WTC11 (cell line): ENCODE measurements at regions not wholly inside any gene's neighbourhood (a gene's known extent, or its start where the extent isn't known, plus 50 kb on each side); places are given as distances from the start of the nearest gene placed in this dataset.

Experiments
- ATAC-seq: fragments of 200-7000 bp; cut with Tn5 transposase; 2 replicates; pipeline ENCODE4 v1.10.0; 2021; ENCODE audit warnings: mild to moderate bottlenecking, moderate library complexity
- CTCF ChIA-PET: fragments of 300-600 bp; sonication (Branson Sonifier 250); formaldehyde crosslinking; loops from one replicate; lab custom pipeline; 2021; ENCODE audit warnings: antibody characterized with exemption; lab: Charles Lee
- POLR2A ChIA-PET: fragments of 350-600 bp; sonication (Branson Sonifier 250); formaldehyde crosslinking; loops from one replicate; lab custom pipeline; 2021; ENCODE audit warnings: antibody characterized with exemption; lab: Charles Lee
- DNase-seq: peaks from one replicate; pipeline ENCODE4 v3.0.0; 2021; ENCODE audit warnings: low spot score
- H3K27ac Mint-ChIP-seq: 2 replicates; pipeline ENCODE4 v1.8.0; 2021; ENCODE audit warnings: mixed read lengths
- H3K27me3 Mint-ChIP-seq: 2 replicates; pipeline ENCODE4 v1.8.0; 2021; ENCODE audit warnings: low read depth, mild to moderate bottlenecking, moderate library complexity, mixed read lengths
- H3K36me3 Mint-ChIP-seq: 2 replicates; pipeline ENCODE4 v1.8.0; 2021; ENCODE audit warnings: mixed read lengths
- H3K4me1 Mint-ChIP-seq: 2 replicates; pipeline ENCODE4 v1.8.0; 2022; ENCODE audit warnings: mixed read lengths
- H3K4me3 Mint-ChIP-seq: 2 replicates; pipeline ENCODE4 v1.8.0; 2021; ENCODE audit warnings: mild to moderate bottlenecking, moderate library complexity, mixed read lengths
- H3K9me3 Mint-ChIP-seq: 2 replicates; pipeline ENCODE4 v1.8.0; 2021; ENCODE audit warnings: mixed read lengths
- CREB1 ChIP-seq: sonication (generic); formaldehyde crosslinking; IDR thresholded peaks from 2 replicates; pipeline ENCODE4 v1.8.0; 2023; ENCODE audit warnings: mild to moderate bottlenecking, missing genetic modification reagents
- E2F5 ChIP-seq: sonication (generic); formaldehyde crosslinking; IDR thresholded peaks from 2 replicates; pipeline ENCODE4 v1.8.1; 2022; ENCODE audit warnings: mild to moderate bottlenecking, moderate library complexity, missing genetic modification reagents
- GTF2I ChIP-seq: fragments of 250-450 bp; sonication (Bioruptor Pico); conservative IDR thresholded peaks from 2 replicates; pipeline ENCODE4 v1.4.0; 2021; ENCODE audit warnings: mild to moderate bottlenecking
- NFE2L1 ChIP-seq: sonication (generic); formaldehyde crosslinking; IDR thresholded peaks from 2 replicates; pipeline ENCODE4 v1.8.1; 2023; ENCODE audit warnings: missing genetic modification reagents
- ZBTB43 ChIP-seq: sonication (generic); formaldehyde crosslinking; IDR thresholded peaks from 2 replicates; pipeline ENCODE4 v1.8.1; 2023; ENCODE audit warnings: mild to moderate bottlenecking, missing genetic modification reagents
- ZNF138 ChIP-seq: sonication (generic); formaldehyde crosslinking; conservative IDR thresholded peaks from 2 replicates; pipeline ENCODE4 v1.8.1; 2022; ENCODE audit warnings: mild to moderate bottlenecking, moderate library complexity, missing genetic modification reagents
- ZNF232 ChIP-seq: sonication (generic); formaldehyde crosslinking; IDR thresholded peaks from 2 replicates; pipeline ENCODE4 v1.8.0; 2022; ENCODE audit warnings: mild to moderate bottlenecking, missing genetic modification reagents
- ZNF317 ChIP-seq: sonication (generic); formaldehyde crosslinking; IDR thresholded peaks from 2 replicates; pipeline ENCODE4 v1.8.1; 2023; ENCODE audit warnings: low read depth, mild to moderate bottlenecking, moderate library complexity, missing genetic modification reagents, borderline replicate concordance
- ZNF396 ChIP-seq: fragments of 250-450 bp; sonication (Bioruptor Pico); IDR thresholded peaks from 2 replicates; pipeline ENCODE4 v1.8.0; 2021; ENCODE audit warnings: mild to moderate bottlenecking, moderate library complexity, borderline replicate concordance
- ZNF423 ChIP-seq: fragments of 250-450 bp; sonication (Bioruptor Pico); IDR thresholded peaks from 2 replicates; pipeline ENCODE4 v2.1.2; 2022; ENCODE audit warnings: mild to moderate bottlenecking, moderate library complexity
- ZNF425 ChIP-seq: fragments of 250-450 bp; sonication (Bioruptor Pico); conservative IDR thresholded peaks from 2 replicates; pipeline ENCODE4 v1.9.0; 2021; ENCODE audit warnings: mild to moderate bottlenecking
- TF ChIP-seq, protein P1 (sequence below): sonication (generic); formaldehyde crosslinking; IDR thresholded peaks from 2 replicates; pipeline ENCODE4 v1.8.1; 2022; ENCODE audit warnings: low read depth, mild to moderate bottlenecking, moderate library complexity, missing genetic modification reagents, borderline replicate concordance
- TF ChIP-seq, protein P2 (sequence below): sonication (generic); formaldehyde crosslinking; conservative IDR thresholded peaks from 2 replicates; pipeline ENCODE4 v1.8.1; 2022; ENCODE audit warnings: mild to moderate bottlenecking, missing genetic modification reagents
- TF ChIP-seq, protein P3 (sequence below): sonication (generic); formaldehyde crosslinking; IDR thresholded peaks from 2 replicates; pipeline ENCODE4 v1.8.0; 2022; ENCODE audit warnings: missing genetic modification reagents
- TF ChIP-seq, protein P4 (sequence below): sonication (generic); formaldehyde crosslinking; IDR thresholded peaks from 2 replicates; pipeline ENCODE4 v1.8.0; 2023; ENCODE audit warnings: missing genetic modification reagents, mild to moderate bottlenecking, borderline replicate concordance
- TF ChIP-seq, protein P5 (sequence below): fragments of 250-450 bp; sonication (Bioruptor Pico); IDR thresholded peaks from 2 replicates; pipeline ENCODE4 v1.9.0; 2021; ENCODE audit warnings: mild to moderate bottlenecking, borderline replicate concordance

GRCh38 chr6:112931832-112932231, 584.7 kb downstream of the RFPL4B start:
- DNase-seq (no peak), ATAC-seq (no peak)
- ChIA-PET CTCF (no interaction called here), POLR2A (no interaction called here)
- Mint-ChIP-seq H3K4me3 (no peak overlapping the region), H3K4me1 (peaks cover 13% of the 10 kb centered on the region), H3K27me3 (no peaks in the 10 kb centered on the region), H3K9me3 (peaks cover 1% of the 10 kb centered on the region; the same call in 1 of the 2 replicates), H3K27ac (no peak overlapping the region), H3K36me3 (no peaks in the 10 kb centered on the region)
- TF ChIP-seq ZBTB43 (CRISPR knock-in tag) (no peak), GTF2I (no peak), ZNF232 (CRISPR knock-in tag) (no peak), ZNF396 (no peak)
- TF ChIP-seq, protein P1, sequence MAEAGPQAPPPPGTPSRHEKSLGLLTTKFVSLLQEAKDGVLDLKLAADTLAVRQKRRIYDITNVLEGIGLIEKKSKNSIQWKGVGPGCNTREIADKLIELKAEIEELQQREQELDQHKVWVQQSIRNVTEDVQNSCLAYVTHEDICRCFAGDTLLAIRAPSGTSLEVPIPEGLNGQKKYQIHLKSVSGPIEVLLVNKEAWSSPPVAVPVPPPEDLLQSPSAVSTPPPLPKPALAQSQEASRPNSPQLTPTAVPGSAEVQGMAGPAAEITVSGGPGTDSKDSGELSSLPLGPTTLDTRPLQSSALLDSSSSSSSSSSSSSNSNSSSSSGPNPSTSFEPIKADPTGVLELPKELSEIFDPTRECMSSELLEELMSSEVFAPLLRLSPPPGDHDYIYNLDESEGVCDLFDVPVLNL (CRISPR knock-in tag), result no peak
- TF ChIP-seq, protein P2, sequence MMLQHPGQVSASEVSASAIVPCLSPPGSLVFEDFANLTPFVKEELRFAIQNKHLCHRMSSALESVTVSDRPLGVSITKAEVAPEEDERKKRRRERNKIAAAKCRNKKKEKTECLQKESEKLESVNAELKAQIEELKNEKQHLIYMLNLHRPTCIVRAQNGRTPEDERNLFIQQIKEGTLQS (CRISPR knock-in tag), result no peak

- no peaks in the 10 kb centered on the region for H3K27me3 Mint-ChIP-seq
- H3K4me1 Mint-ChIP-seq, result peaks cover 13% of the 10 kb centered on the region
- ChIA-PET POLR2A (no interaction called here), CTCF (no interaction called here)
- DNase-seq, result no peak
- H3K27ac Mint-ChIP-seq, result no peak overlapping the region
- H3K36me3 Mint-ChIP-seq, result no peaks in the 10 kb centered on the region
- no peak for ATAC-seq
- H3K4me3 Mint-ChIP-seq, result no peak overlapping the region
- no peaks in the 10 kb centered on the region for H3K9me3 Mint-ChIP-seq
- no peak for TF ChIP-seq ZNF425 (CRISPR knock-in tag)
- no peak for TF ChIP-seq NFE2L1
- TF ChIP-seq, protein P3, sequence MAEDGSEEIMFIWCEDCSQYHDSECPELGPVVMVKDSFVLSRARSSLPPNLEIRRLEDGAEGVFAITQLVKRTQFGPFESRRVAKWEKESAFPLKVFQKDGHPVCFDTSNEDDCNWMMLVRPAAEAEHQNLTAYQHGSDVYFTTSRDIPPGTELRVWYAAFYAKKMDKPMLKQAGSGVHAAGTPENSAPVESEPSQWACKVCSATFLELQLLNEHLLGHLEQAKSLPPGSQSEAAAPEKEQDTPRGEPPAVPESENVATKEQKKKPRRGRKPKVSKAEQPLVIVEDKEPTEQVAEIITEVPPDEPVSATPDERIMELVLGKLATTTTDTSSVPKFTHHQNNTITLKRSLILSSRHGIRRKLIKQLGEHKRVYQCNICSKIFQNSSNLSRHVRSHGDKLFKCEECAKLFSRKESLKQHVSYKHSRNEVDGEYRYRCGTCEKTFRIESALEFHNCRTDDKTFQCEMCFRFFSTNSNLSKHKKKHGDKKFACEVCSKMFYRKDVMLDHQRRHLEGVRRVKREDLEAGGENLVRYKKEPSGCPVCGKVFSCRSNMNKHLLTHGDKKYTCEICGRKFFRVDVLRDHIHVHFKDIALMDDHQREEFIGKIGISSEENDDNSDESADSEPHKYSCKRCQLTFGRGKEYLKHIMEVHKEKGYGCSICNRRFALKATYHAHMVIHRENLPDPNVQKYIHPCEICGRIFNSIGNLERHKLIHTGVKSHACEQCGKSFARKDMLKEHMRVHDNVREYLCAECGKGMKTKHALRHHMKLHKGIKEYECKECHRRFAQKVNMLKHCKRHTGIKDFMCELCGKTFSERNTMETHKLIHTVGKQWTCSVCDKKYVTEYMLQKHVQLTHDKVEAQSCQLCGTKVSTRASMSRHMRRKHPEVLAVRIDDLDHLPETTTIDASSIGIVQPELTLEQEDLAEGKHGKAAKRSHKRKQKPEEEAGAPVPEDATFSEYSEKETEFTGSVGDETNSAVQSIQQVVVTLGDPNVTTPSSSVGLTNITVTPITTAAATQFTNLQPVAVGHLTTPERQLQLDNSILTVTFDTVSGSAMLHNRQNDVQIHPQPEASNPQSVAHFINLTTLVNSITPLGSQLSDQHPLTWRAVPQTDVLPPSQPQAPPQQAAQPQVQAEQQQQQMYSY (CRISPR knock-in tag), result no peak
- no peak for TF ChIP-seq ZNF317
- TF ChIP-seq CREB1 (CRISPR knock-in tag), result no peak
- no peak for TF ChIP-seq GTF2I
- TF ChIP-seq, protein P4, sequence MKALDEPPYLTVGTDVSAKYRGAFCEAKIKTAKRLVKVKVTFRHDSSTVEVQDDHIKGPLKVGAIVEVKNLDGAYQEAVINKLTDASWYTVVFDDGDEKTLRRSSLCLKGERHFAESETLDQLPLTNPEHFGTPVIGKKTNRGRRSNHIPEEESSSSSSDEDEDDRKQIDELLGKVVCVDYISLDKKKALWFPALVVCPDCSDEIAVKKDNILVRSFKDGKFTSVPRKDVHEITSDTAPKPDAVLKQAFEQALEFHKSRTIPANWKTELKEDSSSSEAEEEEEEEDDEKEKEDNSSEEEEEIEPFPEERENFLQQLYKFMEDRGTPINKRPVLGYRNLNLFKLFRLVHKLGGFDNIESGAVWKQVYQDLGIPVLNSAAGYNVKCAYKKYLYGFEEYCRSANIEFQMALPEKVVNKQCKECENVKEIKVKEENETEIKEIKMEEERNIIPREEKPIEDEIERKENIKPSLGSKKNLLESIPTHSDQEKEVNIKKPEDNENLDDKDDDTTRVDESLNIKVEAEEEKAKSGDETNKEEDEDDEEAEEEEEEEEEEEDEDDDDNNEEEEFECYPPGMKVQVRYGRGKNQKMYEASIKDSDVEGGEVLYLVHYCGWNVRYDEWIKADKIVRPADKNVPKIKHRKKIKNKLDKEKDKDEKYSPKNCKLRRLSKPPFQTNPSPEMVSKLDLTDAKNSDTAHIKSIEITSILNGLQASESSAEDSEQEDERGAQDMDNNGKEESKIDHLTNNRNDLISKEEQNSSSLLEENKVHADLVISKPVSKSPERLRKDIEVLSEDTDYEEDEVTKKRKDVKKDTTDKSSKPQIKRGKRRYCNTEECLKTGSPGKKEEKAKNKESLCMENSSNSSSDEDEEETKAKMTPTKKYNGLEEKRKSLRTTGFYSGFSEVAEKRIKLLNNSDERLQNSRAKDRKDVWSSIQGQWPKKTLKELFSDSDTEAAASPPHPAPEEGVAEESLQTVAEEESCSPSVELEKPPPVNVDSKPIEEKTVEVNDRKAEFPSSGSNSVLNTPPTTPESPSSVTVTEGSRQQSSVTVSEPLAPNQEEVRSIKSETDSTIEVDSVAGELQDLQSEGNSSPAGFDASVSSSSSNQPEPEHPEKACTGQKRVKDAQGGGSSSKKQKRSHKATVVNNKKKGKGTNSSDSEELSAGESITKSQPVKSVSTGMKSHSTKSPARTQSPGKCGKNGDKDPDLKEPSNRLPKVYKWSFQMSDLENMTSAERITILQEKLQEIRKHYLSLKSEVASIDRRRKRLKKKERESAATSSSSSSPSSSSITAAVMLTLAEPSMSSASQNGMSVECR (CRISPR knock-in tag), result no peak
- TF ChIP-seq E2F5 (CRISPR knock-in tag), result no peak
- TF ChIP-seq ZNF423 (CRISPR knock-in tag), result no peak
- TF ChIP-seq, protein P5, sequence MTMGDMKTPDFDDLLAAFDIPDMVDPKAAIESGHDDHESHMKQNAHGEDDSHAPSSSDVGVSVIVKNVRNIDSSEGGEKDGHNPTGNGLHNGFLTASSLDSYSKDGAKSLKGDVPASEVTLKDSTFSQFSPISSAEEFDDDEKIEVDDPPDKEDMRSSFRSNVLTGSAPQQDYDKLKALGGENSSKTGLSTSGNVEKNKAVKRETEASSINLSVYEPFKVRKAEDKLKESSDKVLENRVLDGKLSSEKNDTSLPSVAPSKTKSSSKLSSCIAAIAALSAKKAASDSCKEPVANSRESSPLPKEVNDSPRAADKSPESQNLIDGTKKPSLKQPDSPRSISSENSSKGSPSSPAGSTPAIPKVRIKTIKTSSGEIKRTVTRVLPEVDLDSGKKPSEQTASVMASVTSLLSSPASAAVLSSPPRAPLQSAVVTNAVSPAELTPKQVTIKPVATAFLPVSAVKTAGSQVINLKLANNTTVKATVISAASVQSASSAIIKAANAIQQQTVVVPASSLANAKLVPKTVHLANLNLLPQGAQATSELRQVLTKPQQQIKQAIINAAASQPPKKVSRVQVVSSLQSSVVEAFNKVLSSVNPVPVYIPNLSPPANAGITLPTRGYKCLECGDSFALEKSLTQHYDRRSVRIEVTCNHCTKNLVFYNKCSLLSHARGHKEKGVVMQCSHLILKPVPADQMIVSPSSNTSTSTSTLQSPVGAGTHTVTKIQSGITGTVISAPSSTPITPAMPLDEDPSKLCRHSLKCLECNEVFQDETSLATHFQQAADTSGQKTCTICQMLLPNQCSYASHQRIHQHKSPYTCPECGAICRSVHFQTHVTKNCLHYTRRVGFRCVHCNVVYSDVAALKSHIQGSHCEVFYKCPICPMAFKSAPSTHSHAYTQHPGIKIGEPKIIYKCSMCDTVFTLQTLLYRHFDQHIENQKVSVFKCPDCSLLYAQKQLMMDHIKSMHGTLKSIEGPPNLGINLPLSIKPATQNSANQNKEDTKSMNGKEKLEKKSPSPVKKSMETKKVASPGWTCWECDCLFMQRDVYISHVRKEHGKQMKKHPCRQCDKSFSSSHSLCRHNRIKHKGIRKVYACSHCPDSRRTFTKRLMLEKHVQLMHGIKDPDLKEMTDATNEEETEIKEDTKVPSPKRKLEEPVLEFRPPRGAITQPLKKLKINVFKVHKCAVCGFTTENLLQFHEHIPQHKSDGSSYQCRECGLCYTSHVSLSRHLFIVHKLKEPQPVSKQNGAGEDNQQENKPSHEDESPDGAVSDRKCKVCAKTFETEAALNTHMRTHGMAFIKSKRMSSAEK (CRISPR knock-in tag), result no peak
- no peak for TF ChIP-seq ZNF138 (CRISPR knock-in tag)
These were observed 586.8 kb downstream of the RFPL4B start for GRCh38 chr6:112933947-112934346.
